Keratinocyte (primary cell): ENCODE measurements at regions not wholly inside any gene's neighbourhood (a gene's known extent, or its start where the extent isn't known, plus 50 kb on each side); places are given as distances from the start of the nearest gene placed in this dataset.

Experiments used
- EZH2 ChIP-seq: IDR thresholded peaks from one replicate; pipeline ENCODE4 v1.6.1; 2012; ENCODE audit warnings: inconsistent platforms, mild to moderate bottlenecking, low read length, moderate library complexity
- TF ChIP-seq, protein P1 (sequence below), 3 experiments: IDR thresholded peaks in 1 of 3; conservative IDR thresholded peaks in 1 of 3; optimal IDR thresholded peaks in 1 of 3; 2 replicates in 2 of 3; 3 replicates in 1 of 3; pipeline versions ENCODE3 to v1.5.1; 2011; ENCODE audit warnings: low read length in 3 of 3, mild to moderate bottlenecking in 3 of 3, moderate library complexity in 2 of 3, control low read depth in 1 of 3, inconsistent platforms in 1 of 3; ENCODE audit not compliant: insufficient read depth in 2 of 3; ENCODE audit errors: extremely low read depth in 1 of 3

DNA sequence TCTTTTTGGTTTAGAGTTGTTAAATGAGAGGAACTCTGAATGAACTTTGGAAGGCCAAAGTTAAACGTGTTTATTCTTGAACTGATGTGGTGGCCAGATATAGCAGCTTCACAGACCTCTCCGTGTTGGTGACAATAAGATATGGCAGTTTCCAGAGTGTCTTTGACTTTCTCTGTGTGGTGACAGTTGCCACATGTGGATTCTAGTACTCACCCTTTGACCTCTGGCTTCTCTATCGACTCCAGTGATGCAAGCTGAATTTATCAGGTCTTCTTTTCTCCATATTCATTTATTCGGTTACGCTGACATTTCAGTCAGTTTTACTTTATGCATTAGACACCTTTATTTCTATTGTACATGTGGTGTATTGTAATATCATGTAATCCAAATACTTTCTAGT, 1469.5 kb downstream of the SLITRK1 start:
- TF ChIP-seq, protein P1, sequence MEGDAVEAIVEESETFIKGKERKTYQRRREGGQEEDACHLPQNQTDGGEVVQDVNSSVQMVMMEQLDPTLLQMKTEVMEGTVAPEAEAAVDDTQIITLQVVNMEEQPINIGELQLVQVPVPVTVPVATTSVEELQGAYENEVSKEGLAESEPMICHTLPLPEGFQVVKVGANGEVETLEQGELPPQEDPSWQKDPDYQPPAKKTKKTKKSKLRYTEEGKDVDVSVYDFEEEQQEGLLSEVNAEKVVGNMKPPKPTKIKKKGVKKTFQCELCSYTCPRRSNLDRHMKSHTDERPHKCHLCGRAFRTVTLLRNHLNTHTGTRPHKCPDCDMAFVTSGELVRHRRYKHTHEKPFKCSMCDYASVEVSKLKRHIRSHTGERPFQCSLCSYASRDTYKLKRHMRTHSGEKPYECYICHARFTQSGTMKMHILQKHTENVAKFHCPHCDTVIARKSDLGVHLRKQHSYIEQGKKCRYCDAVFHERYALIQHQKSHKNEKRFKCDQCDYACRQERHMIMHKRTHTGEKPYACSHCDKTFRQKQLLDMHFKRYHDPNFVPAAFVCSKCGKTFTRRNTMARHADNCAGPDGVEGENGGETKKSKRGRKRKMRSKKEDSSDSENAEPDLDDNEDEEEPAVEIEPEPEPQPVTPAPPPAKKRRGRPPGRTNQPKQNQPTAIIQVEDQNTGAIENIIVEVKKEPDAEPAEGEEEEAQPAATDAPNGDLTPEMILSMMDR (optimal IDR thresholded peaks at IDR 0.05 in 1 of 3, IDR thresholded peaks at IDR 0.05 in 1 of 3, conservative IDR thresholded peaks at IDR 0.05 in 1 of 3; ENCODE audit: extremely low read depth in 1 of 3, insufficient read depth in 2 of 3, low read length in 3 of 3): no peak
- TF ChIP-seq EZH2: no peak
